Fibroblast of the conjunctiva (primary cell): ENCODE measurements at regions not wholly inside any gene's neighbourhood (a gene's known extent, or its start where the extent isn't known, plus 50 kb on each side); places are given as distances from the start of the nearest gene placed in this dataset.
"Not testable (repeated sequence)": the region's sequence is repeated elsewhere in the genome, so short reads cannot be mapped to it uniquely, and the experiment has no call there.

Experiments used
- DNase-seq: peaks from one replicate; pipeline ENCODE4 v3.0.0-alpha.2; 2010; ENCODE audit warnings: low read depth

DNA sequence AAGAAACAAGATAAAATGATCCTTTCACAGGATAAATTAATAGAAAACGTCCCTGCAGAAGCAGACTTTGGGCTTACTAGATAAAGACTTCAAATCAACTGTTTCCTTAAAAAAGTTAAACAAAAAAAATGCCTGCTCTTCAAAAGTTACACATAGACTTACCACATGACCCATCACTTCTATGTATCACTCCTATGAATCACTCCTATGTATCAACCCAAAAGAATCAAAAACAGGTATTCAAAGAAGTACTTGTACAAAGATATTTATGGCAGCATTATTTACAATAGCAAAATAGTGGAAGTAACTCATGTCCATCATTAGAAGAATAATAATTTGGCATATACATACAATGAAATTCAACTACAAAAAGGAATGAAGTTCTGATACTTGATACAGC lies 56.3 kb upstream of the PRDM9 start:
- no peak for DNase-seq

DNA sequence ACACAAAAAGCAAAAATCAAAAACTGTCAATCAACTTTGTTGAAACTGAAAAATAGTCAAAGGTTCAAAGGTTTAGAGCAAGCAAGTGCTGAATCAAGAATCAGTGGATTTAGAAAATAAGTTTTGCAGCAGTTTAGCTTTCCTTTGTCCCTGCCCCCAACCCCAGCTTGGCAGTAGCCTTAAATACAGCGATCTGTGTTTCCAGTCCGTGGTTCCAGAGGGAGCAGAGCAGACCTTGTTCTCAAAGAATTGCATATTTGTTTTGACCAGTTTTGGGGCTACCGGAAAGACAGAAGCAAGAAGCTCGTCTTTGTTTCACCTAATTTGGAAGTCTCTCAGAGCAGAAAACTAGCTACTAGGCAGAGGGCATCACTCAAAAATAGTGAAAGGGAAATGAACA lies 57.2 kb upstream of the PRDM9 start:
- DNase-seq: no peak

DNA sequence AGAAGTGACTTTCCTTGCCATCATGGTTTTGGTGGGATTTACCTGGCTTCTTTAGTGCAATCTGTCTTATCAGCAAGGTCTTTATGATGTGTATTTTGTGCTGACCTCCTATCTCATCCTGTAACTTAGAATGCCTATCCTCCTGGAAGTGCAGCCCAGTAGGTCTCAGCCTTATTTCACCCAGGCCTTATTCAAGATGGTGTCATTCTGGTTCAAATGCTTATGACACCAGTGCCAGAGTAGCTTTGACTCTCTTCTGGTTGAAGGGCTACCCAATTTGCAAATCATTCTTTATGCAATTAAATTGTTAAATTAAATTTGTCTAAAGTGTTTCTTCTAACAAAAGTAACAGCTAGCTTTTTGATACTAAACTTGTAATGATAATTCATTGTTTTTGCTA lies 58.8 kb upstream of the PRDM9 start:
- DNase-seq: no peak

DNA sequence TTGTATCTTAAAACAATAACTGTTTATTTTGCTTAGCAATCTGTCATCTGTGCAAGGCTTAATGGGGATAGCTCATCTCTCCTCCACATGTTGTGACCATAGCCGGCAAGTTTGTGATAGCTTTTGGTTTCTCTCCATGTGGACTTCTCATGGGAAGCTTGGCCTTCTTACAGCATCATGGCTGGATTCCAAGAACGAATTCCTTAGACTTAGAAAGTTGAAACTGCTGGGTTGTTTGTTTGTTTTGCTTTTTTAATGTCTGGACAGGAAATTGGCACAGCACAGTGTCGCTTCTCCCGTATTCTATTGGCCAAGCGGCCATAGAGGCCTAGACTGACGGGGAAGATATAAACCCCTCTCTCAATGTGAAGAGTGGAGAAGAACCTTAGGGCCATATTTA lies 61.0 kb upstream of the PRDM9 start:
- peak; percentile 56 for DNase-seq

DNA sequence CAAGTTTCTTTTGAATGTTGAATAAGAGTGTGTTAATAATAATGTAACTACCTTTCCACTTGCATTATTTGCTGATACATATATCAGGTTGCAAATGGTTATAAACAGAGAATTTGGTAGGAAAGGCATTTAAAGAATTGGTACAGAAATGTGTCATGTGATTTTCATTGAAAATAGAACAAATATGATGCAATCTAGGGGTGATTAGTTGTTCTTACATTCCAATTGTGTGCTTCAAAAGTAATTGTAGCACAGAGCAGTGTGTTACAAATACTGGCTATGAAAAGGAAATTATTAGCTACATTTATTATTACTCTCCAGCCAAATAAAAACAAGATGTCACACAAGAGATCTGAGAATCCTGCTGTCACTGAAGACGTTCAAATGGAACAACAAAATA lies 61.8 kb upstream of the PRDM9 start:
- DNase-seq: peak; percentile 2

DNA sequence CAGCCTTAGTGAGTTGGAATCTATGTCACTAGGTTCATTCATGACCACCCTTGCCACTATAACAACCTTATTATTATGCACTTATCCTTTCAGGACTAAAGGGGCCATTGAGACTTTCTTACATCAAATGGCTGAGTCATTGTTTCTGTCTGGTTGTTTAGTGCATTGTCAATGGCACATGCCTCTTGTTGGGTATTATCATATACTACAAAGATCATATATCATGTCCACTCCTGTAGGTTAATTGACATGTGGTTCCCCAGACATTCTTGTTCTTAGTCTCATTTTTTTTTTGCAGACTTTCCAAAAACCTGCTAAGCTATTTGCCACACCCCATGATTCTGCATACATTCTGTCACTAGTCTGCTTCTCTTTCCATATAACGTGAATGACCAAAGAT lies 66.7 kb upstream of the PRDM9 start:
- DNase-seq: no peak

DNA sequence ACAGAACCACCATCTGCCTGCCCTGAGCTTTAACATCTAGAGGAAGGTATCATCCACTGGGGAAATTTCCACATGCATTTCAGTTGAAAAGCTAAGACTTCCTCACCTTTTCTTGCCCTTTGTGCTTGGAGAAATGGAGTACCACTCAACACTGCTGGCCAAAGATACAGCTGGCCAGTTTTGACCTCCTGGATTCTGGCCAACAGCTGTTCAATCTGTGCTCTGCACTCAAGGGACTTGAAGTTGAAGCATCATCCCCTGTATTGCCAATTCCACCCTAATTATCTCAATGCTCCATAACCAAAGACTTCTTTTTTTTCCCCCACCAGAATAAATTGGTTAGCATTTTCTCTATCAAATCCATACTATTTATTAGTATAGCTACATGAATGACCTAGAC lies 70.4 kb upstream of the PRDM9 start:
- DNase-seq: no peak

DNA sequence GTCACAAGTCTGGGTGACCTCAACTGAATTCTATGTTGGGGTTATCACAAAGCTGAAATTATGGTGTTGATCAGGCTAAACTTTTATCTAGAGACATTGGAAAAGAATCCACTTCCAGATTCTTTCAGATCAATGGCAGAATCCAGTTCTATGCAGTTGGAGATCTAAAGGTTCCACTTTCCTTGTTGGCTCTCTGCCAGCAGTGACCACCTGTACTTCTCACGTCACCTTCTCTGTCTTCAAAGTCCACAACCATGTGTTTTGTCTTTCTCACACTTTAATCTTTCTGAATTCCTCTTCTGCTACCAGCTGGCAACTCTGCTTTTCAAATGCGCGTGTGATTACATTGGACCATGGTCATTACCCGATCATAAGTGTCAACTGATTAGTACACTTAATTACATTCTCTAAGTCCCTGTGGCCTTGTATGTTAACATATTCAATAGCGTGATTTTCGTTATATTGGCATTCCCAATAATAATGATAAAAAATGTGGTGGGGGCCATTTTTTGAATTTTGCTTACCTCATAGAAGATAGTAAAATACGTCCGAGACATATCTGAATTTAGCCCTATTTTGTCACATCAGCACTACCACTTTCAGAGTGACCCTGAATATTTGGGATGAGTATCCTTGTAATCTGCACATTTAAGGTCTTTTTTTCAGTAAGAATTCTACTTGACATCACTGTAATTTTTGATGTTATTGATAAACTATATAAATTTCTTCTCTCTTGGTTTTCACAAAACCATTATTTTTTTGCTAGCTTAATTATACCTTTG lies 73.7 kb upstream of the PRDM9 start:
- DNase-seq: no peak

DNA sequence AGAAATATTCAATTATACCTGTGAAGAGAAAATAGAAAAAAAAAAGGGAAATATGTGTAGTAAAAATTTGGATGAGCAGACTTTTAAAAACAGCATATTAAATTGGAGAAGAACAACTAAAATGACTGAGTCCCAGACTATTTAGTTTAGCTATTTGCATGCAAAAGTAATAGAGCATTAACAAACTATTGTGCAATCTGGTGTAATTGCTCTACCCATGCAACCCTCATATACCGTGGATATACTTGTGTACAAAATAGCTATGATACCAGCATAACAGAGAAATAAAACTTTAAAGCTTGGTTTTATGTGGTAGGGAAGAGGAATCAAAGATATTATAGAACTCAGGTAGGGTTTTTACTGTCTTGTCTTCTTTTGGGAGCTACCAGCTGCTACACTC lies 78.7 kb upstream of the PRDM9 start:
- no peak for DNase-seq

DNA sequence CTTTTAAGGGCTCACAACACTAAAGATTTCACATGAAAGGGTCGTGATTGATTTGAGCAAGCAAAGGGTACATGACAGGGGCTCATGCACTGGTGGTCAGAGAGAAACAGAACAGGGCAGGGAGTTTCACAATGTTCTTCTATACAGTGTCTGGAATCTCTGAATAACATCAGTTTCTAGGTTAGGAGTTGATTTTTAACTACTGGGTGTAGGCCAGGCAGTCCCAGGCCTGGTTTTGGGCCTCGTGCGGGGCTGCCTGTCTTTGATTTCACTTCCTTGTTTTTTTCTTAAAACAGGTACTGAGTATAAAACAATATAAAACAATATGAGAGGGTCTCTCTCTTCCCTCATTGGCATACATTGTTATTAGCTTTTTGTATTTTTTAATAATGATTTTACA lies 87.2 kb upstream of the PRDM9 start:
- not testable (repeated sequence) for DNase-seq

DNA sequence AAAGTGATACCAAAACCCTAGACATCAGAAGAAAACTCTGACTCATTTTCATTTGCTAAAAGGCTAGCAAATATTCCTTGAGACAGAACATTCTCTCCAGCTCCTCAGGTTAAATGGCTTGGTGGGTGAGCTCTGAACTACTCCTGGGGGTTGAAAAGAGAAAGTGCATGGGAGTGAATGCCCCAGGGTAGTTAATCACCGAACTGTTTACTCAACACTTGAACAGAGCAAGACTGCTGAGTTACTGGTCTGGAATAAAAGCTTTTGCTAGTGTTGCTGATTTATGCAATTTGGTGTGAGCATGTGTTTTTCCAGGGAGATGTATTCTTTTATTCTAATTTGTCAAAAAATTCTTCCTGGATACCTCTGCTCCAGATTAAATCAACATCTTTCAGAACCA lies 88.3 kb upstream of the PRDM9 start:
- no peak for DNase-seq

DNA sequence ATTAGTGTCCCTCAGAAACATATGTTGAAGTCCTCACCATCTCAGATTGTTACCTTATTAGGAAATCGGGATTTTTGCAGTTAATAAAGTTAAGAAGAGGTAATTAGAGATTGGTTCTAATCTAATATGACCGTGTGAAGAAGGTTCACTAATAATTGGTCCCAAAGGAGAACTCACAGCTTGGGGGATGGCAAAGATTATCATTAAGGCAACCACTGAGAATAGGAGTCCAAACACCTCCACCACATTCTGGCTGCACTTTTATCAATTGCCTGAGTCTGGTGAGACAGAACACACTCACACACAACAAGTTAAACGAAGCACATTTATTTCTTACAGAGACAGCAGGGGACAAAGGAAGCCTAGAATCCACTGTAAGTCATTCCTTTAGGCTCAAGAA lies 94.9 kb upstream of the PRDM9 start:
- DNase-seq: no peak

DNA sequence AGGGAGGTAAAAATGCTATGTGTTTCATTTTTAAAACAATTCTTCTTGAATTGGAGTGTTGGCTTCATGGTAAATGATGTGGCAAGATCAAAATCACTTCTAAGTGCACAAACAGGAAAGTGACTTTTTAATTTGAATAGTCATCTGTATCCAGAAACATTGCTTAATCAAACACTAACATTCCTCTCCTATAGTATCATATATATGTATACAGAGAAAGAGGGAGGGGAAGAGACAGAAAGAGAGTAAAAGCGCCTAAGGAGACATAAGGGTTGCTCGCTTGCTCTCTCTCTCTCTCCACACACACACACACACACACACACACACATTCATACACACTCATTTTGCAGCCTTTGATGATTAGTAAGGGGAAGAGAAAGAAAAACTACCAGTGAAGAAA lies 95.4 kb upstream of the PRDM9 start:
- DNase-seq: no peak

DNA sequence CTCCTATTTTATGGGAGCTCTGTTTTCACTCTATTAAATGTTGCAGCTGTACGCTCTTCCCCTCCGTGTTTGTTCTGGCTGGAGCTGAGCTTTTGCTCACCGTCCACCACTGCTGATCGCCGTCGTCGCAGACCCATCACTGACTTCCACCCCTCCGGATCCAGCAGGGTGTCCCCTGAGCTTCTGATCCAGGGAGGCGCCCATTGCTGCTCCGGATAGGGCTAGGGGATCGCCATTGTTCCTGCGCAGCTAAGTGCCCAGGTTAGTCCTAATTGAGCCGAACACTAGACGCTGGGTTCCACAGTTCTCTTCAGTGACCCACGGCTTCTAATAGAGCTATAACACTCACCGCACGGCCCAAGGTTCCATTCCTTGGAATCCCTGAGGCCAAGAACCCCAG lies 96.2 kb upstream of the PRDM9 start:
- no peak for DNase-seq

DNA sequence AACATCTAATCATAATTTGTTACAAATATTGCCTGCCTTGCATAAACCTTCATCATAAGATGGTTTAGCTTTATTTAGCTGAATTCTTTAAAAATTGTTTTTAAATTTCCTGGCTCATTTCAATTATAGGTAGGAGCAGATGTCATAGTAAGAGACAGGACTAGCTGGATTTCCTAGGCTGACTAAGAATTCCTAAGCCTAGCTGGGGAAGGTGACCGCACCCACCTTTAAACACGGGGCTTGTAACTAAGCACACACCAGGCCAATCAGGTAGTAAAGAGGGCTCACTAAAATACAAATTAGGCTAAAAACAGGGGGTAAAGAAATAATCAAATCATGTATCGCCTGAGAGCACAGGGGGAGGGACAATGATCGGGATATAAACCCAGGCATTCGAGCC lies 96.6 kb upstream of the PRDM9 start:
- DNase-seq: not testable (repeated sequence)

DNA sequence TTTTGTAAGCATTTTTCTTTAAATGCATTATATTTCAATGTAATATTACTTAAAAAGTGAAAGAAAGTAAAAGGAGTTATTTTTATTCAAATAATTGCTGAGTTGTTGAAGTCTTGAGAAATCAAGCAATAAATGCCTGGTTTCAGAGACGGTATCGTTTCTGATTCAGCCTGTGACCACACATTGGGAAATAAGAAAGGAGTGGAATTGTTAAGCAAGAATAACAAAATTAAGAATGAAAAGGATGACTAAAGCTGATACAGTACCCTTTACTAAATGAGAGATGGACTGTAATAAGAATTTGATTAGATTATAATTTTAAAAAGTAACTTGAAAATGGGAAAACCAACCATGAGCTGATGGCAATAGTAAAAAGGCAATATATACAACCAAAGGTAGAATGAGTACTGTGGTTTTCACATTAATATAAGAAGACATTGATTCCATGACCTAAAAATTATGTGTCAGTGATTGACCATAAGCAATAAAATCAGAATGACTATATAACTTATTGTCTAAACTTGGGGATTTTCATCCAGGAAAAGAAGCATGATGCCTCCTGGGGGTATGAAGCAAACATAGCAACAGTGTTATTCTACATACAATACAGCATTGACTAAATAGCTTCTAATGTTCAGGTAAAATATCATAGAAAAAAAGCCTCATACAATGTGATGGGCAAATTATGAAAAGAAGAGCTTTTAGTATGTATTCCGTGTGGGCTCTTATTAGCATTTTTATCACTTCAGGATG lies 101.9 kb upstream of the PRDM9 start:
- no peak for DNase-seq

DNA sequence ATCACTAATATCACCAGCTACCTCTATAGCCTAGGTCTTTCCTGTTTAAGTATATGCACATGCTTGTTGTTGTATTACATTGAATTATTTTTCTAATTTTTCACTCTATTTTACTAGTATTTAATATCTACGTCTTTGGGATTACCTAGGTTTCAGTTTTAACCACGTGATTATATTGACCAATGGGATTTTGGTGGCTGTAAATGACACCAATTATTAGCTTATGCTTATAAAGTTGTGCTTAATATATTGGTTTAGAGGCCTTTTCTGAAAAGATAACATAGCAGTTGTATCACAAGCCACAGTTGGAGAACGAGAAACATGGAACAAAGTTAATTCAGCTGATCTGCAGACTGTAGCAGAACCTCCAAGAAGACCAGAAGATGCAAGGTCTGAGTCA lies 104.8 kb upstream of the PRDM9 start:
- DNase-seq: no peak

DNA sequence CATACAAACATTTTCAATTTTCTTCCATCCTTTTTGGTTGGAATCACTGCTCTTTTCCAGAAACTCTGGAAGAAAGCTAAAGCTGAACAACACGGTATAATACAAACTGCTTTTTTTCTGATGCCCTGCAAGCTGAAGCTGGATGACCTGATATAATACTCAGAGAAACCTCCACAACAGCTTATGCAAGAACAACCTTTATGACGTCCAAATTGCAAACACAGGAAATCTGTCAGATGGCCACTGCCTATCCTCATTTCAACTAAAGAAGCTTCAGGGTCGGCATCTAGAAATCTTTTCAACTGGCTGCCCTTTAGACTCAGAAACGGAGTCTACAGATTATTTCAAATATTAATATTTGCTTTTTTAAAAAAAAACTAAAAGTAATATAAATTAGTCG lies 106.5 kb upstream of the PRDM9 start:
- DNase-seq: no peak

DNA sequence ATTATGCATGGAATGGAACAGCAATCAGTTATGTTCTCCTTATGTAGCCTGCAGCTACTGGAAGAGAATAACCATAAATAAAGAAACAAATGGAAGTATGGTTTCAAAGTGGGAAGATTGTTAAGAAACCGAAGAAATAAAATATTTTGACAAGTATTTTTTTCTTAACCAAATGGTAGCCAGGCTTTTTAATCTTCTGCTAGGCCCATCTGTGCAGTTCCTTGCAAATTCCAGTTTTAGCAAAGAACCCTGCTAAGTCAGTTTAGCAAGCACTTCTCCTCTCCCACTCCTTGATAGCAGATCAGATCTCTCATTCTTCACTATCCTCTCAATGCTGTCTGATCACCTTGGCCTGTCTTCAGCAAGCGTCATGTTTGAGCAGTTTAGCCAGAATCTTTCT lies 111.1 kb upstream of the PRDM9 start:
- DNase-seq: no peak

DNA sequence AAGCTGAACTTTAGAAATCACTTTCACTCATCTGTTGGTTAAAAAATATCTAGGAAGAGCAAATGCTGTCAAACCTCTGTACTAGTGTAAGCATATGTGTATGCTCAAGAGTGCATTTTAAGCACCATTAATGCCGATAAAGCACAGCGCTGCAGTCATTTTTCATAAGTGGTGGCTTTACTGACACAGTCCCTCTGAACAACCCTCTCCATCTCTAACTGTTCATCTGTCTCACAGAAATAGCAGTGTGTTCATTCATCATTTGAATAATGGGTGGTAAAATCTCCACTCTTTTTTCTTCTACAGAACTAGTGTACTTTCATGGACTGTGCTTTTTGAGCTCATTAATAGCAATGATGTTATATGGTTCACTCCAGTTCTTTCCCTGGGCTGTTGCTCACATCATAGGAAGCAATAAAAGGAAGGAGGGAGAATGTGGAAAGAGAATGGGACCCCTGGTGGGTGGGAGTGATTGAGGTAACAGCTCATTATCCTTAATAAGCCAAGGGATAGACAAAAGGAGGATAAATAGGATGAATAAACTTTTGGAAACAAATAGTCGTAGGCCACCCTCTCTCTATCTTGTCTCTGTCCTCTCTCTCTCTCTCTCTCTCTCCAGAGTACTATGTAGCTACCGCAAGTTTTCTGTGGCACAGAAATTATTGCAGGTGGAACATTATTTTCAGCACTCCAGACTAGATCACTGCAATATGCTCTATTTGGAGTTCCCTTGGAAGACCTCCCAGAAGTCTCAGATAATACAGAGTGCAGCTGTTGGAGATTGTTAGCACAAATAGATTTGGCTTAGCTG lies 117.9 kb upstream of the PRDM9 start:
- no peak for DNase-seq

DNA sequence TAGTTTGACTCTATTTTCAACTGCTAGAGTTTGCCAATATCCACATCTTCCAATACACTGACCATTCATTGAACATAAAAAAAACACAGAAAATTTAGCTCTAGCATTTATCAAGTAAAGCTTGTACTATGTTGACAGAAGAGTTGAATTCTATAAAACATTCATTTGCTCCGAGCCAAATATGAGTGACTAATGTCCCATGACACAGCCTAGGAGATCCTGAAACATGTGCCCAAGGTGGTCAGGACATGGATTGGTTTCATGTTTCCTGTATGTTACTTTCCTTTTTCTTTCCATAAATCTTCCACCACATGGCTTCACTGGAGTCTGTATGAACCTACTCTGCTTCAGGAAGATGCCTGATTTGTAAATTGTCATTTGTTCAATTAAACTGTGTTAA lies 122.4 kb upstream of the PRDM9 start:
- DNase-seq: no peak

DNA sequence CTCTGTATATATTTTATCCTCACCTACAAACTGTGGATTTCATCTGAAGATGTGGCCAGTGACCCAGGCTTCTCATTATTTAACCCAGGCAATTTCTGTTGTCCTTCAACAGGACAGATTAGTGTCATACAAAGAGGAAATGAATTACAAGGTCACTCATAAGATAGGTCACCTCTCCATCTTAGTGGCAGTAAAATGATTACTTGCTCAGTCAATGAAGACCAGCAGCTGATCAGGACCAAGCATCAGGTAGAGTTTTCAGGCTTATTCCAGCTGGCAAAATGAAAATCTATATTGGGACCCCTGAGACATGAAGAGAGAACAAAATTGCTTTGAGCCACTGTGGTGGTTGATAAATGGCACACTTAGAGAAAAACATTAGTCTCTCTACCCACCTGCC lies 135.2 kb upstream of the PRDM9 start:
- DNase-seq: no peak

DNA sequence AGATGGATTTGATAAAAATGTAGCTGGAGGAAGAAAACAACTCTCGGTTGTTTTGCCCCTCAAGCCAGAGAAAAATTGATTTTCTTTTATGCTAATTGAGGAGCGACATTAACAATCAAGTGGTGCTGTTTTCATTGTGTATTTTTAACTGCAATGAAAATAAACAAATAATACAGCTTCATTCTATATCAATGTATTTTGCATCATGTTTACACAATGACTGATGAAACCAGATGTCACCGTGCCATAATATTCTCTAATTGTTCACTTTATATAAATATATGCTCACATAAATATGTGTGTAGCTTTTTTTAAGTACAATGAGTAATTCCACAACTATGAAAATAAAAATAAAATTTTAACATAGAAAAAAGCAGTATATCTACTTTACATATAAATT lies 139.0 kb upstream of the PRDM9 start:
- no peak for DNase-seq
